ENCODE measurements at regions not wholly inside any gene's neighbourhood (a gene's known extent, or its start where the extent isn't known, plus 50 kb on each side); places are given as distances from the start of the nearest gene placed in this dataset.

DNA sequence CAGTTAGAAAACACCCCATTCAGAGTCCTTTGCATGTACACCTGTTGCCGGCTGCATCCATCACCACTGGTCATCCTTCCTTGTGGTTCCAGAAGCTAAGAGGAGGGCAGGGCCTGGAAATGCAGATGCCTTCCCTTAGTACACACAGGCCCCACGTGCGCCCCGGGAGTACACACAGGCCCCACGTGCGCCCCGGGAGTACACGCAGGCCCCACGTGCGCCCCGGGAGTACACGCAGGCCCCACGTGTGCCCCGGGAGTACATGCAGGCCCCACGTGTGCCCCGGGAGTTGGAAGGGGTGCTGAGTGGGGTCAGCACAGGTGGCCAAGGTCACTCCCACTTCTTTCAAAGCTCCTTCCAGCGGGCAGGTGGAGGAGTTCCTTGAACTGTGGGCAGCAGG is 1141.9 kb downstream of the BRD1 start:
- DNase-seq, result no peak

GRCh38 chr22:48683640-48684039 is 1144.0 kb downstream of the BRD1 start:
- no peak for DNase-seq

DNA sequence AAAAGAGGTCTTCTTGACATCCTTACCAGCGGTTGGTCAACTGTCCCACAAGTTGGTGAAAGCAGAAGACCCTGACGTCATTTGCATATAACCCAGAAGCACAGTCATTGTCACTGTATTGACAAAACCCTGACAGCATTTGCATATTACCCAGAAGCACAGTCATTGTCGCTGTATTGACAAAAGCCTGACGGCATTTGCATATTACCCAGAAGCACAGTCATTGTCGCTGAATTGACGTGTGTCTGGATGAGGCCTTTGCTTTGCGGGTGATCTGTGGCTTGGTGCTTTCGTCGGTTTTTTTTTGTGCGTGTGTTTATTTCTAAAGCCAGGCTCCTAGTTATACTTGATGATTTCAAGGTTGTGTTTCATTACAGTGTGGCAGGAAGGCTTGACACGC is 1145.2 kb downstream of the BRD1 start:
- DNase-seq, result no peak

GRCh38 chr22:48680601-48681000 is 1147.1 kb downstream of the BRD1 start:
- no peak for DNase-seq

DNA sequence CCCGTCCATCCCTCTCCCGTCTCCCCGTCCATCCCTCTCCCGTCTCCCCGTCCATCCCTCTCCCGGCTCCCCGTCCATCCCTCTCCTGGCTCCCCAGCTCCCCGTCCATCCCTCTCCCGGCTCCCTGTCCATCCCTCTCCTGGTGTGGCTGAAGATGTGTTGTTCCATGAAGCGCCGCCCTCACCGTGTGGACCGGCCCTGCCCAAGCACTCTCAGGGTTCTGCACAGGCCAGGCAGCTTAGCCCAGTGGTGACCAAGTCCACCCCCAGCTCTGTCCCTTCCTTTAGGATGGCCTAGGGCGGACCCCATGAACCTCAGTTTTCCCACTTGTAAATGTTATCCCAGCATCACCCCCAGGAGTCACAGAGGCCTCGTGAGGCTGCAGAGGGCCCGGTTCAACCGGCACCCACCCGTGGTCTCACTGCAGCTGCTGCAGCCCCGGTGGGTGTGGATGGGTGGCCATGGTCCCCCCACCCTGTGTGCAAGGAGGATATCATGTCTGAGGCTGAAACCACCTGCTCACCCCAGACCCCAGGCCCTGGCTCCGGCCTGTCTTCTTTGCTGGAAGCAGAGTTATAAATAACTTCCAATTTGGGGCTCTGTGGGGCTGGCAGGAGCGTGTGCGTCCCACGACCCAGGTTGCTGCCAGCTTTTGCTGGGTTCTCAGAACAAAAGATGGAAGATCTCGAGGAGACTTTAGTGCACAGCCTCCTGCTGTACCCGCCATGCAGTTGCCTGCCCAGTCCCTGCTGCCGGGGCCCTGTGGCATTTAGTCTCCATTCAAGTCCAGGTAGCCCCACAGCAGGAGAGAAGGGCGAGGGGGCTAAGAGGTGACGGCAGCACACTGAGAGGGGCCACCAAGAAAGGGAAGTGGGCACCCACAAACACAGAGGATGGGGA is 1147.8 kb downstream of the BRD1 start:
- DNase-seq, result no peak

- no peak for DNase-seq
Observed at GRCh38 chr22:48678171-48679135, 1149.2 kb downstream of the BRD1 start.

- DNase-seq, result no peak
Observed at GRCh38 chr22:48677621-48678020, 1150.1 kb downstream of the BRD1 start.

- DNase-seq, result no peak
Observed at GRCh38 chr22:48677168-48677520, 1150.5 kb downstream of the BRD1 start.

GRCh38 chr22:48676266-48677167 is 1151.2 kb downstream of the BRD1 start:
- DNase-seq, result no peak

DNA sequence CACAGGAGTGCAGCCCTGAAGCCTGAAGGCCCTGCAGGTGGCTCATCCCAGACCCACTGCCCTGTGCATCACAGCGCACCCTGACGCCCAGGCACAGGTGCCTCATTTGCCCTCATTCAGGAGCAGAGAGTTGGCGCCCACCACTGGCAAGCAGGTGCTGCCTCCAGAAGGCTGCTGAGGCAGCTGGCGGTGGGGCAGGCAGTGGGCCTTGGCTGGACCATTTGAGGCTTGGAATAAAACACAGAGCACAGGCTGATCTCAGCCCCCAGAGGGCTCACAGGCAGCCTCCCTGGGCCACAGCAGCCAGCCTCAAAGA is 1151.9 kb downstream of the BRD1 start:
- no peak for DNase-seq

- DNase-seq, result no peak
Observed at GRCh38 chr22:48675141-48675829, 1152.4 kb downstream of the BRD1 start.

DNA sequence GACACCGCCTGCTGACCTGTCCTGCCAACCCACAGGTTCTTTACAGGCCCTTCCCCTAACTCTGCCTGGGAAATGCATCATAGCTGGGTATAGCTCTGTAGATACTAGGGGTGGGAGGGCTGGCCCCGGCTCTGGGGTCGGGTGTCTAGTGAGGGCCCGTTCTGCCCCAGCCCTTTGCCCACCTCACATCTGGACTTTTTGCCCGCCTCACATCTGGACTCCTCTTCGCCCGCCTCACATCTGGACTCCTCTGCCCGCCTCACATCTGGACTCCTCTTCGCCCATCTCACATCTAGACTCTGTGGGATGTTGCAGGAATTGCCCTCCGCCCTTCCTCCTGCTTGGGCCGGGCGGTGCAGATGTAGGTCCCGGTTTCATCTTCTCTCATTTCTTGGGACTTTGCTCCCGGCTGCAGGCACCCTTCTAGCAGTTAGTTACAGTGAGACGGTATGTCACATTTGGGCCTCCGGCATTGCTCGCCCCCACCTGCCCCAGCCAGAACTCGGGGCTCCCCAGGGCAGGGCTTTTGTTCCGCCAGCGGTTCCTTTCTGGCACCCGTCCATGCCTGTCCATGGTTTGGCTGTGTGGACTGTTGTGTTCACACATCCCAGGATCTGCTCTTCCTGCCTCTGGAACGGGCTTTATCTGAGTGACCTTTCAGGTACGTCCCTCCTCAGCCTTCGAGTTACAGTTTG is 1153.7 kb downstream of the BRD1 start:
- DNase-seq, result no peak

GRCh38 chr22:48672387-48672786 is 1155.3 kb downstream of the BRD1 start:
- DNase-seq, result no peak

GRCh38 chr22:48670731-48671130 is 1156.9 kb downstream of the BRD1 start:
- no peak for DNase-seq

GRCh38 chr22:48669986-48670716 is 1157.5 kb downstream of the BRD1 start:
- DNase-seq, result no peak

GRCh38 chr22:48669226-48669625 is 1158.4 kb downstream of the BRD1 start:
- no peak for DNase-seq

DNA sequence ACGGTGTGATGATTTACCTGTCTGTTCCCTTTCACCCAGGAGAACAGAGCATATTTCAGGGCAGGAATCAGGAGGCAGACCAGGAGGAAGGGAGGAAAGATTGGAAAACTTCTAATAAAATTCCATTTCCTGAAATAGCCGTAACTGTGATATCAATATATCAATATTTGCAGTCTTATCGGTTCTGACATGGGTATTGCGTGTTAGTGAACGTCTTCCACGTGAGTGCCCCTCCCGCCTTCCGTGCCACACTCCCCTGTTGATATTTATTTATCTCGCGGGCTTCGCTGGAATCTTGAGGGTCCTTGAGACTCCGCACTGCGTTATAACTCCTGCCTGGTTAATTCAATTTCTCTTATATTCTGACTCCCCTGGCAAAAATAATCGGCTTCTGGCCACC is 1160.4 kb downstream of the BRD1 start:
- DNase-seq, result no peak

DNA sequence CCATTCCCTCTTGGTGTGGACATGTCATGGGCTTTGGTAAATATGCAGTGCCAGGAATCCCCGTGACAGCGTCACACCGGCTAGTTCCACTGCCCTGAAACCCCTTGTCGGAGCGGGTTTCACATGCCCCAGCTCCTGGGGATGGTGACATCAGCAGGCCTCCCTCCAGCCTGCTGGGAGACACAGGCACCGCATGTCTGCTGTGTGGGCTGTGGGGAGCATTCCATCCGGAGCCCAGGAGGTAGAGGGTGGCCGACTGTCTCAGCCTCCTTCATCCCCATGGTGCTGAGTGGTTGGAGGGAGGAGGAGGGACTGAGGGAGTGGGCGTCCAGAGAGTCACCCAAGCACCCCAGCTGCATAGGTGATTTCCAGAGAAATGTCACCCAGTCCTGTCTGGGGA is 1161.1 kb downstream of the BRD1 start:
- peak; percentile 79 for DNase-seq

GRCh38 chr22:48665311-48665995 is 1162.2 kb downstream of the BRD1 start:
- peak; percentile 96 for DNase-seq

DNA sequence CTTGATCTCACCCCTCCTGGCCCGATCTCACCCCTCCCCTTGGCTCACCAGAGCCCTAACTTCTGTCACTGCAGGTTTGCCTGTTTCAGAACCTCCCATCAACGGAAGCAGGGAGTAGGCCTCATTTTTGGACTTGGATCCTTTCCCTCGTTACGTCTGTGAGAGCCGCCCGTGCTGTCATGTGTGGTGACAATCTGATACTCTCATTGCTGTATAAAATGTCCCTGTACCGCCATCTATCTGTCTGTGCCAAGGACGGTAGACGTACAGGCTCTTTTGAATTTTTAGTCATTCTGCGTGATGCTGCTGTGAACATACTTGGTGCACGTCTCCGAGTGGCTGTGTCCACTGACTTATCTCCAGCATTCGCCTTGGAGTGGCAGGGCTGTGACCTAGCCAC is 1163.1 kb downstream of the BRD1 start:
- DNase-seq, result peak; percentile 28
